Activated effector memory CD4-positive, alpha-beta T cell treated with Interleukin-2 at 50 U/mL for 16 hours (primary cell): ENCODE measurements at regions not wholly inside any gene's neighbourhood (a gene's known extent, or its start where the extent isn't known, plus 50 kb on each side); places are given as distances from the start of the nearest gene placed in this dataset.

Source experiments
- DNase-seq: peaks from one replicate; pipeline ENCODE4 v3.0.0-alpha.2; 2020

DNA sequence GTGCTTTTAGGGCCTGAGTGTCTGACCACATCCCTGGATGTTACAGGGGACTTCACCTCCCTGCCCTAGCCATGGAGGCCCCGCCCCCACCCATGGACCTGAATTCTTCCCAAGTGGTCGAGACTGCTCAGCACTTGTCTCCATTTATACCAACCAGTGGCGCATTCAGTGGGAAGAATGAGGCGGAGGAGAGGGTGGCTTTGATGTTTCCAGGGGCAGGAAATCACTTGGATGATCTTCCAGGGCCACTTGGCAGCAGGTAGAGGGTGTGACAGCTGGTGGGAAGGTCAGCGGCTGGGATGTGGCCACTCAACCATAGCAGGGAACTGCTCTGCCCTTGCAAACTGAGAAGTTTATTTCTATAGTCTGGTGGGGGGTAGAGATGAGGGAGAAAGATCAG is 155.1 kb upstream of the BLID start:
- DNase-seq: no peak

DNA sequence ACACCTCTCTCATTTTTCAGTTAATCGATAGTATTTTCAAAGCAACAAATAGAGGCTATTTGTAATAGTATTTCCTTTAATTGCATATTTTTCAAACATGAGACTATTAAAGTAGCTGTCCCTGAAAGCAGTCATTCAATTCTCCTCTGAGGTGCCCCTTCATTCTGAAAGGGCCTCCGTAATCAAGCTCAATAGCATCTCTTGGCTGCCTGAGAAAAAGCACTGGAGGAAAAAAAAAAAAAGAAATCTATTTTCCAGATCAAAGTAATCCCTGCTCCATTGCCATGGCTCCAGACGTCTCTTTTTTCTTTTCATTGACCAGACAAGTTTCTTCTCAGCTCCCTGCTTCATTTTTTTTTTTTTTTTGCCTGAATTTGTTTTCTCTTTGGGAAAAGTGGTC is 154.5 kb upstream of the BLID start:
- DNase-seq: no peak

DNA sequence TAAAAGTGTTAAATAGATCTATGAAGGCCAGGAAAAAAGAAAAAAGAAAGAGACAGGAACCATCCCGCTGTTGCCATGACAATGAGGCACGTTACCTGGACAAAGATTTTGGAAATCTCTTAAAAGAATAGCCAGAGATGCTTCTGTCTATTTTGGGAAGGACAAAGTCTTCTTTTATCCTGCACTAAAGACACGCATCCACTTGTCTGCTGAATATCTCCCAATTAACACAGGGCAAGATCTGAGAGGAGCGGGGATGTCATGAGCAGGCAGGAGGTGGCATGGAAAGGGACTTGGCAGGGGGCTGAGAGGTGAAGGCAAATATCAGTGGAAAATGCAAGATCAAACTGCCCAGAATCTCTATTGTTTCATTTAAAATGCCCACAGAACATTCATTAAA is 153.8 kb upstream of the BLID start:
- DNase-seq: no peak

DNA sequence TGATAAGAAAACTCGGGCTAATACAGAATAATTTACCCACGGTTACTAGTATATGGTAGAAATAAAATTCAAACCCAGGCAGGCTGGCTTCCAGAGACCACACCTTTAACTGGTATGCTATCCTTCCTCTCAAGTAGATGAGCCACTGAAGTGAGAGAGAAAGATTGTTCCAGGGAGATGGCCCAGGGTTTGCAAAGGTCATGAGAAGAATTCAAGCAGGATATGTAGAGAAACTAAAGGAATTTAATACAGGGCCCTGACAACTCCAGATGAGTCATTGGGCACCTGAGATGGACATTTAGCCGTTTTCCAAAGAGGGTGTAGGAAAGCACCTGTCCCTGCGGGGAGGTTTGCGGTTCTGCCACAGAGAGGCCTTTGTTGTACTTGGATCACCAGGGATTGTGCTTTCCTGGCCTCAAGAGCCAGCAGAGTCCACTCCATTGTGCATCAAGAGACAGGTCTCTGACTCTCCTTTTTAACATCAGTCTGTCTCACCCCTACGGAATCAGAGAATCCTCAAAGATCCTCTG is 152.7 kb upstream of the BLID start:
- DNase-seq: no peak

DNA sequence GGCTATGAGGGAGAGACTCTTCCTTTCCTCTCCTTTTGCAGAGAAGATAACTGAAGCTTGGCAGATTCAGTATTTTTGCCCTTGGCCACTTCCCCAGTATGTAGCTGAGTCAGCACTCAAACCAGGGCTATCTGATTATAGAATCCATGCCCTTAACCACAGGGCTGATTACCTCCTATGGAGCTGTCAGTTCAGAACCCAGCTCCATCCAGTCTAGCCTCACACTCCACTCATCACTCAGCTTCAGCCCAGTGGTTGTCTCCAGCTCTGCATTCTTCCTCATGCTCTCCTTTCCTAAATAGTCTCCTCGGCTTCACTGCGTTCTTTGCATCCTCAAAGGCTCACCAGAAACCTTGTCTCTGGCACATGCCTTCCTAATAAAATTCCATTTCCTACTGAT is 151.6 kb upstream of the BLID start:
- DNase-seq: no peak

DNA sequence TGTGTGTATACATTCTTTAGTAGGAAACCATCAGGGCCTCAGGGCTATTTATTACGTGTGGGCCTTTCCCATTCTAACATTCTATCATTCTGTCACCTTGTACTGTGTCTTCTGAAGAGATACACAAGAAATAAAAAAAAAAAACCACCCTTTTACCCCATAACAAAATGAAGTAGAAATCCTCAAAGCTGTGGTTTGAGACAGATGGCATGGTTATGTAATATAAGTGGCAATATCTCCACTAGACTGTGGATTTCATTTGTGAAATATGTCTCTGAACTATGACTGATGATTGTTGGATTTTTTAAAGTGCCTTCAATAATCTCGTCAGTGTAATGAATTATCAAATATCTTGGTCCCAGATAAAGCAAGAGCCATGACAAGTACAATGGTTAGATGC is 150.0 kb upstream of the BLID start:
- no peak for DNase-seq

DNA sequence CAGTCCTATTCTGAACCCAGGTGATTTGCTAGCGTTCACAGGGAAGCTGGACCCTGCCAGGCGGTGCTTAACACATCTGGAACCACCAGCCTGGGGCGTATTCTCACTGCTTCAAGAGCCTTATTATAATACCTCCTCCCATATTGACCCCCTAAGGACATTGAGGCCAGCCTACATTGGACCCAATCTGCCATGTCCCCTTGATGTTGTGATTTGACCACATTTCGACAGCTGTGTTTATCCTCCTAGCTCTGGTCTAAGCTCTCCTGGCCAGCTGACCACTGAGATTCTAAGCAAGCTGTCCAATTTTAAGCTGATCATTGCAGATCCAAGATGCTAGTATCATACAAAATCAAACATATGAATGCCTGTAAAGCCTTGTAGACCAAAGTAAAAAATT is 148.1 kb upstream of the BLID start:
- DNase-seq: no peak

DNA sequence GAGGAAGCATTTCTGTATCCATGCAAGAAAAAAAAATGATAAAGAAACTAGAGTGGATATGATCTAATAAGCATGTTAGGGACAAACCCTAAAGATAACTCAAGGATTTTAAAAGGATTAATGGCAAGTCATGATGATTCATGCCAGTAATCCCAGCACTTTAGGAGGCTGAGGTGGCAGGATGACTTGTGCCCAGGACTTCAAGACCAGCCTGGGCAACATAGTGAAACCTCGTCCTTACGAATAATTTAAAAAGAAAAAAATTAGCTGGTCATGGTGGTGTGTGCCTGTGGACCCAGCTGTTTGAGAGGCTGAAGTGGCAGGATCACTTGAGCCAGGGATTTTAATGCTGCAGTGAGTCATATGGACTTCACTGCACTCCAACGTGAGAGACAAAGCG is 145.5 kb upstream of the BLID start:
- no peak for DNase-seq

DNA sequence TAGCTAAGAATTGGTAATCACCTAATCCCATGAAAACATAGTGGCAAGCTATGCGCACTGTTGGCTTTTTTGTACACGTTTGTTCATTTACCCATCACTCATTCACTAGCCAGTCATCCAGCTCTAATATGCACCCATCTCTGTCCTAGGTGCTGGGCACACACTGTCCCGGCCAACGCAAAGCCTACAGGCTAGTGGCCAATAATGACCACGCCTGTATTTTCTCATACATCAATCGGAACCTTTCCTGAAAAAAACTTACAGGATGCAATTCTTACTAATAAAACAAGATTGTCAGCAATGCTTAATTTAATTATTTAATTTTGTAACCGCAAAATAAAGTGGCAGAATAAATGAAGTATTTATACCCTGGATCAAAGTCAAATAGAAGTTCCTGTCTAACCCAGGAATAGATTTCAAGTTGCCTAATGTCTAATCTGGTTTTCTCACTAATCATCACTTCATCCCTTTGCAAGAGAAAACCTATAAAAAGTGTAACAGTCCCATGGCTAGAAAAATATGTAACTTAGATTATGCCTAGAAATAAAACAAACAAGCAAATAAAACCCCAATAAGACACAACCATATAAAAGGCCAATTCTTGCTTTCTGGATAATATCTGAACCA is 143.3 kb upstream of the BLID start:
- DNase-seq: no peak

DNA sequence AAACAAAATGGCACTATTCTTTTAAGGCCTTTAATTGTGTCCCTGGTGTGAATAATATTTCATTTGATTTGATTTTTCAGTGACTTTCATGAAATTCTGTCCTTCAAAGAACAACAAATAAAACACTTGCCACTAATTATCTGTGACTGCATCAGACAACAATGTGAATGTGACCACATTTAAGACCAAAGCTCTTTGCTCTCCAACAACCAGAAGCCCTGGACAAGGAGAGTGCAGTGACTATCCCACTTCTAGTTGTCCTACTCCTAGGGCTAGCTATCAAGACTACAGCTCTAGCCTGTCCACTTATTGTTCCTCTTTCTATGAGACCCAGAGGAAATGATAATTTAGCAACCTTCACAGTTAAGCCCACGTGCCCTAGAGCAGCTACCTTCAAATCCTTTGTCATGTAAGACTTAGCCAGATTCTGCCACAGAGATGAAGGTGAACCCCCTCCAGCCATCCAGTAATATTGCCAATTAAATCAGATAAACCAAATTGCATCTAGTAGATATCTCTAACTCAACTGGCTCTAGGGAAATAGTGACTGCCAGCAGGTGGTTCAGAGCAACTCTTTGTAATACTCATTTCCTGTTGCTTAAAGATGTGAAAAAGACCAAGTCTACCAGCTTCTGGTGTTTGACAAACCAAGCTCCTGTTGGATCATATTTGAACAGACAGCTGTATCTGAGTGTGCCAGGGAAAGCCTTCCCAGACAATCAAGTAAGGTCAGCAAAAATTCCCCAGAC is 142.6 kb upstream of the BLID start:
- DNase-seq: no peak

DNA sequence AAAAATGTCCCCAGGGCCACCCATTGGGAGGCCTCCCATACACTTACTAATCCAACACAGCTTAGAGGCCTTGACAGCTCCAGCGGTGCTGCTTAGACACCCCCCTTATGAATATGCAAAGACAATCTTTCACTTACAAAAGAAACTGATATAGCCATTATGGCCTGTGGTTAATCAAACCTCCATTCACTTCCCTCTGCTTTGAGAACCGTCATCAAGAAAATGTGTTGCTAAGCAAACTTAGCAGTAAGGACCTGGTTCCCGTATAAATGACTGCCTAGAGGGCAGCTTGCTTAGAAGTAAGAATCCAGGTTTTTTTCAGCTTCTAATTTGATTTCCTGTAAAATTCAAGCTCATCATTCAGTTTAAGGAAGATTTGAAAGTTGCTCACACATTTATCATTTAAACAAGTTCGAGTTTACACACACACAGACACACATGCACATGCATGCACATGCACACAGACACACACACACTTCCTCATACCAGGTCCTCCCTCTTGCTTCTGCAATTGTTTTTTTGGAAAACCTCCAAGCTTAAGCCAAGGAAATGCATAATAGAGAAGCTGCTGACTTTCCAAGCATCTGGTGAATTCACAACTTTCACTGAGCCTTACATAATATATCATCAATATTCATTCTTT is 137.7 kb upstream of the BLID start:
- DNase-seq: no peak

DNA sequence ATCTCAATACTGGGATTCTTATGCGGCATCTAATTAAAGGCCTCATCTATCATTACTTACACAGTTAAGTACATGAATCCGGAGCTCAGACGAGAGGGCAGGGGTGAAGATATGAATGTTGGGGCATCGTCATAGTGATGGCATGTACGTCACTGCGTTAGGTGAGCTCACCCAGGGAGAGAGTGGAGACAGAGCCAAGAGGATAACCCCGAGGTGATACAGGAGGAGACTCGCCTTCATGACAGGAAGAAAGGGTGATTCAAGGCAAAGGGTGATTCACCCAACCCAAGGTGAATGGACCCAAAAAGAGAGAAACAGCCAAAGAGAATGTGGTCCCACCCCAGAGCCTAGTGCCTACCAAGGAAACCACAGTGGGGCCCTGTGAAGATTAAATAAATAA is 132.9 kb upstream of the BLID start:
- DNase-seq: no peak

DNA sequence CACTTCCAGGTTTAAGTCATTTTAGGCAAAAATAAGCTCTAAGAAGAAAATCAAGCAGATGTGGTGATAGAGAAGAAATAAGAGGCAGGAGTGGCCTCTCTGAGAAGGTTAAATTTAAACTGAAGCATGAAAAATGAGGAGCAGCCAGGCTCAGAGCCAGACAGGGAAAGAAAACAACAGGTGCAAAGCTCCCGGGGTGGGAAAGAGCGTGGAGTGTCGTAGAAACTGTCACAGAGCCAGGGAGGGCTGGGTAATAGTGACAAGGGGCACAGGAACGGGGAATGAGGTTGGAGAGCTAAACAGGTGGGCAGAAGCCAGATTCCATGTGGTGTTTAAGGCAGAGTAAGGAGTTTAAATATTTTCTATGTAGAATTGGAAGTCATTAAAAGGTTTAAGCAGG is 132.1 kb upstream of the BLID start:
- no peak for DNase-seq

DNA sequence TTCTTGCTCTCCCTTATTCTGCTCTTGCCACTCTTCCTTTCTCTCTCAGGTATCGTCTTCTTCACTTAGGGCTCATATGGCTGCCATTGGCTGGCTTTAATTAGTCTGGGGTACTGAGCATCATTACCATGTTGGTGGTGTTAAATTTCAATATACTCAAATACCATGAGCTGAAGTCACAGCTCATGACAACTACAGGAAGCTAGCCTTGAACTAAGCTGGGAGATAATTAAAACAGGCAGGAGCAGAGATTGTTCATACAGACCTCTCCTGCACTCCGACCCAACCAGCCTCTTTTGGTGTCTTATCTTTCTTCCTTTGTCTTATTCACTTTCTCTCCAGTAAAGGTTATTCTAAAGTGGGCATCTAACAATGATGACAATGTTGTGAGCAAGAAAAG is 130.9 kb upstream of the BLID start:
- DNase-seq: no peak

DNA sequence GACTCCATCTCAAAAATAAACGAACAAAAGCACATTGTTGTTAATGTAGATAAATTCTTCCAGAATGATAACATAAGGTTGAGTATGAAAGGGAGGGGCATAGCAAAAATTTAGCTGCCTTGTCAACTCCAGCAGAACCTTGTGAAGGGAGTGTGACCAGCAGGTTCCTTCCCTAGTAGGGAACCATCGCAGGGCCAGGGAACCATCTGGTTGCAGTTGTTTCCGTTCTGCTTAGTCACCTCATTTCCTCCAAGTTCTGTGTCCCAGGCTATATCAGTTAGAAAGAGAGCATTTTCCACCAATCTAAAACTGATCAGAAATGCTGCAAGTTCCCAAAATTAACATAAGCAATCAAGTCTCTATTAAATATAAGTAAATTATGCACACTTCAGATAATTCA is 126.7 kb upstream of the BLID start:
- DNase-seq: no peak

DNA sequence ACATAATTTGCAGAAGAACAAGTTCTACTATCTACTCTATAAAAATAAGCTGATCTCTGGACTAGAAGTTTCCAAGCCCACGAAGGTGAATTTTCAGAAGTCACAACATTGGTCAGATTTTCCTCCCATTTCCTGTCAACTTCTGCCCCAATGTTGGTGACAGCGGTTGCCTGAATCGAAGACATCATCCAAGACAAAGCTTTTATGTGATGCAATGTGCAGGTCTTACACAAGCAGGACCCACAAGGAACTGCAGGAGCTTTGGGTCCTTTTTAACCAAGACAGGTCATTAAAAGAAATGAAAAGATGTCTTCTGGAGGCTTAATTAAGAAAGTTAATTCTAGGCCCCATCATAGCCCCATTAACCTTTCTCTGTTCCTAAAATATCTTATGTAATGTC is 125.6 kb upstream of the BLID start:
- no peak for DNase-seq

DNA sequence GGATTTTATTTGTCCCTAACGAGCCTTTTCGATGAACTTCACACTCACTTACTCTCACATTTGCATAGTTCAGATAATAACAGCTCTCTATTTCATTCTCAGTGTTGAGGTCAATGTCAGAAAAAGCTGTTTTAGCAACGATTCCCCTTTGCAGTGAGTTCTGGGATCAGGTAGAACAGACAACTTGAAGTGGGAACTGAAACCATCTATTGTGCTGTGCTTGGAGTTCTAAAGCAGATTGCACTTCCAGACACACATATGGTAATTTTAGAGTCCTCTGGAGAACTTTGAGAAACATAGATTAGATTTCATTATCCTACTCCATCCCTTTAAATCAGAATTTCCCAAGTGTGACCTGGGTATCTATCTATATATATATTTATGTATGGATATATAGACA is 124.6 kb upstream of the BLID start:
- no peak for DNase-seq

DNA sequence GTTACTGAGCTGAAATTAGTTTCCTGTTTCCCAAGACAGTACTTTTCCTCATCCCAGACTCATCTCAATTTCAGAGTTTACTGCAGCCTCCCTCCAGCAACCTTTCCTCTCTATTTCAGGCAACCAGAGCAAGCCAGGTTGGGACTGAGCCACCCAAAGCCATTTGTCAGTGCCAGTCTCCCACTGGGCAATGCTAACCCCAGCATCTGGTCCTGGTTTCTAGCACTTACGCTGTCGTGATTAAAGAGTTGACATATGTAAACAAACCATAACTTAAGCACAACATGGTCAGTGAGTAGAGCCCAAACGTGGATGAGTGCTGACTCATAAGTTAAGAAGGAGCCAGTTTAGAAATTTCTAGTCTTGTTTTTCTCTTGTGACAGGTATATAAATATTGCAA is 119.6 kb upstream of the BLID start:
- DNase-seq: no peak

DNA sequence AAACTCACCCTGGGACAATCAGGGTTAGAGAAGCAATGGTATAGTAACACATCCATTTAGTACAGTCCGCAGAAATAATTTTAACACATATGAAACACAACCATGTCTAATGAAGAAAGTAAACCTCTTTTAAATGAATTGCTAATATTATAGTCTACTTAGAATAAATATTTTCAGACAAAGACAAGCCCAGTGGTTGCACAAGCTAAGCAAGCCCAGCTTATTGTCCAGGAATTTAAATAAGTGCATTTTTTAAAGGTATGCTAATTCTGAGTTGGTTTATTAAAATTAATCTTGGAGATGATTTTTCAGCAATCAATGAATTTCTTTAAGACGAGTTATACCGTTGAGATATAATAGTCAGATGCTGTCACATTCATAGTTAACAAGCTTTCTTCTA is 118.8 kb upstream of the BLID start:
- no peak for DNase-seq

DNA sequence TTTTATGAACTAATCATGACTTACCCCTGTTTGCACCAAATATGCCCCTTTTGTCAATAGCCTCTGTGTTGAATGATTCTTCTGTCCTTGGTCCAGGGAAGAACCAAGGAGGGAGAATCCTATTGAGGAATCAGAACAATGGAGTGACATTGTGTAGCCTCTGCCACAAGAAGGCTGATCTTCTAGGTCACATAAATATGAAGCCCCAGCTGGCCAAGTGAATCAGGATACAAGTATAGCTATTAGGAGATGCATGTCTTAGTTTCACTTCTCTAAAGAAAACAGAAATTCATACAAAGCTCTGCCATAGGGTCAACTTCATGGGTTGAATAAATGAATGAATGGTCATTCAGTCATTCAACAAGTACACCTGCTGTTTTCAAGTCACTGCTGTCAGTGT is 118.2 kb upstream of the BLID start:
- DNase-seq: no peak

DNA sequence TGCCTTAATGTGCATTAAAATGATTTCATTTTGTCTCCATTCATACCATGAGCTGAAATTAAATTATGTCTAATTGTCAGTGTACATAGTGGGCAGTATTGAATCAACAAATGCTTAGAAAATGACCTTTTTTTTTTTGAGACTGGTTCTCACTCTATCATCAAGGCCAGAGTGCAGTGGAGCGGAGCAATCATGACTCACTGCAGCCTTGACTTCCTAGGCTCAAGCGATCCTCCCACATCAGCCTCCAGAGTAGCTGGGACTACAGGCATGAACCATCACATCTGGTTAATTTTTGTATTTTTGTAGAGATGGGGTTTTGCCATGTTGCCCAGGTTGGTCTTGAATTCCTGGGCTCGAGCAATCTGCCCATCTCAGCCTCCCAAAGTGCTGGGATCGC is 117.0 kb upstream of the BLID start:
- DNase-seq: no peak

DNA sequence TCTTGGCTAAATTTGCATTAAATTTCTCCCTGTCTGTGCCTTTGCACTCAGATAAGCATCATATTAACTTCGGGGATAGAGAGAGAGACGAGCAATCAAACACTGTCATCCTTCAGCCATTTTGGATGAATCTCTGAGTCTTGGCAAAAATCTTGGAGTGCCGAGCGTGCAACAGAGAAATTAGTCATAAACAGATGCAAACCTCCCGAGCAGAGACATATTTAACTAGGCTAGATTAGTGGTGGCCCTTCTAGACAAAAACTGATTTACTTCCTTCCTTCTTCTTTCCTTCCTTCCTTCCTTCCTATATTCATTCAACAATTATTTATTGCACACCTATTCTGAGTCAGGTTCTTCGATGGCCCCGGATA is 114.4 kb upstream of the BLID start:
- no peak for DNase-seq

DNA sequence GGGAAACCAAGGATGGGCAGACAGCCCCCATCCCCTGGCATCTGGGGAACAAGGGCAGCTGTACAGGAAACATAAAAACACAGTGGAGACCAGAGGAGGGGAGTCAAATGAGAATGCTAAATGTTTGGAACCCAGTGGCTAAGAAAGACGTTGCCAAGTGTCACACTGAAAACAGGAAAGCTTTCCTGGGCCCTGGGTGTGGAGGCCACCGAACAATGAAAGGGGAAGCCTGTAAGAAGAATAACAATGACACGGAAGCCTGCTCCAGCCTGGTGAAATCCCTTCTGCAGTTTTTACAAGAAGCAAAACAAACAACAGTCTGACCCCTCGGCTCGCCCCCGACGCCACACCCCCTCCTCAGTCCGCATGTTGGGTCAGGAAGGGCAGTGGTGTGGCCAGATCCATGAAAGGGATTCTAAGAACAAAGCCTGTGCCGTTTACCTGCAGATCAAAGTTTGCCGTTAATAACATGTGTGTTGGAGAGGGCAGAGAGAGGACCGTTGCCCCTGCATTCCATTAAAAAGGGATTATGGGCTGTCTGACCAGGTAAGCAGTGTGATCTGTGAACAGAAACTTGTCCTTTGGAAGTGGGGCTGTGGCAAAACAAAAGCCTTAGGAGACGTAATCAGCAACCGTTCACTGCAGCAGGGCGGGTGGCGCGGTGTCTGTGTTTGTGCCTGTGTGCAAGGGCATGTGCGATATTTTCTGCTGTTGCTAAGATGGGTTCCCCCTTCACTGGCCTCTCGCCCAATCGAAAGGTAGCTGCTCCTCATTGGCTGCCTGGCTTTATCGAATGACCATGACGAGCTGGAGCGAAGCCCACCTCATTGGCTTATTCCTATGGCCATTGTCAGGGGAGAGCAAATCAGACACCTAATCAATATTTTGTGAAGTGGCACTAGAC is 113.7 kb upstream of the BLID start:
- DNase-seq: no peak
